GM23338 (cell line): ENCODE measurements at regions not wholly inside any gene's neighbourhood (a gene's known extent, or its start where the extent isn't known, plus 50 kb on each side); places are given as distances from the start of the nearest gene placed in this dataset.

Source experiments
- ATAC-seq: fragments of 200-7000 bp; cut with Tn5 transposase; 3 replicates; pipeline ENCODE4 v1.9.1; 2020
- DNase-seq: peaks from one replicate; pipeline ENCODE4 v3.0.0-alpha.2; 2015; ENCODE audit warnings: low spot score
- H2AFZ ChIP-seq: fragments of 200-600 bp; sonication (generic); 2 replicates; pipeline ENCODE4 v1.8.0; 2016; ENCODE audit warnings: antibody characterized with exemption, mild to moderate bottlenecking, moderate library complexity
- H3F3A ChIP-seq: fragments of 200-600 bp; sonication (generic); replicated peaks from 2 replicates; pipeline ENCODE4 v1.8.0; 2017; ENCODE audit warnings: antibody characterized with exemption, mixed run types, low read depth
- H3K27ac ChIP-seq: fragments of 200-600 bp; sonication (generic); 2 replicates; pipeline ENCODE4 v1.6.1; 2016; ENCODE audit warnings: low read depth
- H3K27me3 ChIP-seq: fragments of 200-600 bp; sonication (generic); 2 replicates; pipeline ENCODE4 v1.8.0; 2016; ENCODE audit warnings: mild to moderate bottlenecking, mixed run types, moderate library complexity; ENCODE audit not compliant: insufficient read depth
- H3K36me3 ChIP-seq: fragments of 200-600 bp; sonication (generic); 2 replicates; pipeline ENCODE4 v1.8.0; 2016; ENCODE audit warnings: mild to moderate bottlenecking; ENCODE audit not compliant: insufficient read depth
- H3K4me1 ChIP-seq: fragments of 200-600 bp; sonication (generic); 2 replicates; pipeline ENCODE4 v1.8.0; 2016; ENCODE audit warnings: mild to moderate bottlenecking, moderate library complexity; ENCODE audit not compliant: insufficient read depth
- H3K4me2 ChIP-seq: fragments of 200-600 bp; sonication (generic); 2 replicates; pipeline ENCODE4 v1.7.1; 2017; ENCODE audit warnings: mixed run types
- H3K4me3 ChIP-seq: fragments of 200-600 bp; sonication (generic); 2 replicates; pipeline ENCODE4 v1.6.1; 2016; ENCODE audit warnings: mixed run types
- H3K79me2 ChIP-seq: fragments of 200-600 bp; sonication (generic); replicated peaks from 2 replicates; pipeline ENCODE4 v1.8.0; 2017; ENCODE audit warnings: mild to moderate bottlenecking; ENCODE audit not compliant: insufficient read depth
- H3K9me2 ChIP-seq: fragments of 200-600 bp; sonication (generic); 2 replicates; pipeline ENCODE4 v1.8.0; 2017; ENCODE audit not compliant: insufficient read depth
- H4K20me1 ChIP-seq: fragments of 200-600 bp; sonication (generic); replicated peaks from 2 replicates; pipeline ENCODE4 v1.8.0; 2017; ENCODE audit warnings: mild to moderate bottlenecking; ENCODE audit not compliant: insufficient read depth
- H3K27ac Mint-ChIP-seq: 2 replicates; pipeline ENCODE4 v1.8.0; 2020; ENCODE audit warnings: inconsistent platforms, mild to moderate bottlenecking, moderate library complexity, mixed read lengths
- H3K27me3 Mint-ChIP-seq: 3 replicates; pipeline ENCODE4 v1.8.0; 2022; ENCODE audit warnings: low read depth, mild to moderate bottlenecking, moderate library complexity, mixed read lengths, inconsistent platforms; ENCODE audit not compliant: insufficient read depth, poor library complexity
- H3K36me3 Mint-ChIP-seq: 3 replicates; pipeline ENCODE4 v1.8.0; 2021; ENCODE audit warnings: low read depth, mild to moderate bottlenecking, inconsistent platforms, moderate library complexity, mixed read lengths
- H3K4me1 Mint-ChIP-seq: 3 replicates; pipeline ENCODE4 v1.8.0; 2020; ENCODE audit warnings: mild to moderate bottlenecking, inconsistent platforms, mixed read lengths
- H3K4me3 Mint-ChIP-seq: 3 replicates; pipeline ENCODE4 v1.8.0; 2021; ENCODE audit warnings: moderate library complexity, mild to moderate bottlenecking, inconsistent platforms, mixed read lengths
- H3K9me3 Mint-ChIP-seq: 3 replicates; pipeline ENCODE4 v1.8.0; 2020; ENCODE audit warnings: moderate library complexity, mild to moderate bottlenecking, inconsistent platforms, mixed read lengths
- CREB1 ChIP-seq: fragments of 250-450 bp; sonication (Bioruptor Pico); IDR thresholded peaks from 2 replicates; pipeline ENCODE4 v1.5.0; 2020; ENCODE audit warnings: low read depth, mild to moderate bottlenecking, moderate library complexity
- CTCF ChIP-seq, 2 experiments: fragments of 200-600 bp in 1 of 2; sonication (generic) in 1 of 2; conservative IDR thresholded peaks; 2 replicates each; pipeline versions ENCODE4 v1.5.1 to v1.6.1; 2016 to 2017; ENCODE audit warnings: antibody characterized with exemption in 2 of 2, low read depth in 2 of 2, mild to moderate bottlenecking in 2 of 2, moderate library complexity in 1 of 2
- EZH2 ChIP-seq: fragments of 200-600 bp; sonication (generic); IDR thresholded peaks from one replicate; pipeline ENCODE4 v1.8.0; 2017; ENCODE audit warnings: antibody characterized with exemption, mild to moderate bottlenecking, low read depth; ENCODE audit not compliant: unreplicated experiment
- EZH2phosphoT487 ChIP-seq: fragments of 200-600 bp; sonication (generic); IDR thresholded peaks from one replicate; pipeline ENCODE4 v1.8.1; 2018; ENCODE audit warnings: antibody characterized with exemption; ENCODE audit not compliant: unreplicated experiment
- JUNB ChIP-seq: IDR thresholded peaks from one replicate; pipeline ENCODE4 v1.6.1; 2016; ENCODE audit warnings: antibody characterized with exemption; ENCODE audit not compliant: unreplicated experiment
- ZNF114 ChIP-seq: fragments of 250-450 bp; sonication (Bioruptor Pico); IDR thresholded peaks from 2 replicates; pipeline ENCODE4 v1.5.0; 2020; ENCODE audit warnings: mild to moderate bottlenecking, moderate library complexity
- ZNF331 ChIP-seq: fragments of 250-450 bp; sonication (Bioruptor Pico); IDR thresholded peaks from 2 replicates; pipeline ENCODE4 v1.5.0; 2020; ENCODE audit warnings: low read depth, mild to moderate bottlenecking, moderate library complexity
- ZNF462 ChIP-seq: fragments of 250-450 bp; sonication (Bioruptor Pico); IDR thresholded peaks from 2 replicates; pipeline ENCODE4 v1.5.0; 2020; ENCODE audit warnings: mild to moderate bottlenecking, moderate library complexity

GRCh38 chr5:23014825-23015224 is 161.7 kb upstream of the CDH12 start (continued):
- TF ChIP-seq ZNF462 (CRISPR knock-in tag) (no peak), EZH2phosphoT487 (no peak)

GRCh38 chr5:23014266-23014665 is 161.1 kb upstream of the CDH12 start:
- Mint-ChIP-seq H3K36me3 (no peaks in the 10 kb centered on the region), H3K4me3 (no peak overlapping the region), H3K4me1 (no peaks in the 10 kb centered on the region; the same call in 2 of the 3 replicates), H3K9me3 (no peaks in the 10 kb centered on the region), H3K27me3 (peaks cover 4% of the 10 kb centered on the region), H3K27ac (no peak overlapping the region)
- Histone ChIP-seq H3K4me1 (no peaks in the 10 kb centered on the region), H3F3A (no peaks in the 10 kb centered on the region), H3K27me3 (no peaks in the 10 kb centered on the region), H3K4me2 (no peak overlapping the region), H3K27ac (no peak overlapping the region), H2AFZ (no peak overlapping the region), H3K9me2 (no peaks in the 10 kb centered on the region), H3K4me3 (no peak overlapping the region), H3K36me3 (no peaks in the 10 kb centered on the region), H4K20me1 (no peaks in the 10 kb centered on the region), H3K79me2 (no peaks in the 10 kb centered on the region)
- ATAC-seq (no peak), DNase-seq (no peak)
- TF ChIP-seq EZH2phosphoT487: no peak
- no peak for TF ChIP-seq CREB1 (CRISPR knock-in tag)
- no peak for TF ChIP-seq EZH2
- TF ChIP-seq CTCF (conservative IDR thresholded peaks at IDR 0.05; ENCODE audit: low read depth in 2 of 2): no peak
- TF ChIP-seq ZNF114 (CRISPR knock-in tag): no peak
- no peak for TF ChIP-seq JUNB
- TF ChIP-seq ZNF331 (CRISPR knock-in tag): no peak
- TF ChIP-seq ZNF462 (CRISPR knock-in tag): no peak
